ENCODE measurements at regions not wholly inside any gene's neighbourhood (a gene's known extent, or its start where the extent isn't known, plus 50 kb on each side); places are given as distances from the start of the nearest gene placed in this dataset.
A peak's percentile ranks its signal among the peaks of the same experiment; 100 is the strongest.

DNA sequence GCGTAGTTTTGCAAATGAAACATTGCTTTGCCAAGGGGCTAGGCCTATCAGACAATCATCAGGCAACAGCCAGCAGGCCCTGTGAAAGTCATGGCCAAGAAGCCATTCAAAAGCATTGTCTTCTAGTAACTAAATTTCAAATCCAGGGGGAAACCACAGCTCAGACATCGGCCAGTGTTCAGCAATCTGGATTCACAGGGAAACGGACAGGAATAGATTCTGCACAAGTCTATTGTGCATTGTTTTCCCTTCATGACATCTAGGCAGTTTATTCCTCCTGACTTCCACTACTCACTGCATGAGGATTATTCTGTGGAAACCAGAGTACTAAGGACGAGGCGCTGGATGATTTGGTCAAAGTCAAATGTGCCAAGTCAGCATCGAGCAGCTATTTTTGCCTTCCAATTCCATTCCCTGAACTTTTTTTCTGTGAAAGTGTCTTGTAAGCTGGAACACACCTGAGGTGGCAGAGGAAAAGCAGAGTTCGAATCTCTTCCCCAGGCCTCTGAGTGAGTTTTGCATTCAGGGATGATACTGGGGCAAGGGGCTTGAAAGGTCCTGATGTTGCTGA is 75.4 kb downstream of the VCPKMT start:
- no peak for DNase-seq

GRCh38 chr14:50041980-50042379 is 74.4 kb downstream of the VCPKMT start:
- no peak for DNase-seq

- no peak for DNase-seq
Observed at GRCh38 chr14:50044042-50044651, 72.2 kb downstream of the VCPKMT start.

DNA sequence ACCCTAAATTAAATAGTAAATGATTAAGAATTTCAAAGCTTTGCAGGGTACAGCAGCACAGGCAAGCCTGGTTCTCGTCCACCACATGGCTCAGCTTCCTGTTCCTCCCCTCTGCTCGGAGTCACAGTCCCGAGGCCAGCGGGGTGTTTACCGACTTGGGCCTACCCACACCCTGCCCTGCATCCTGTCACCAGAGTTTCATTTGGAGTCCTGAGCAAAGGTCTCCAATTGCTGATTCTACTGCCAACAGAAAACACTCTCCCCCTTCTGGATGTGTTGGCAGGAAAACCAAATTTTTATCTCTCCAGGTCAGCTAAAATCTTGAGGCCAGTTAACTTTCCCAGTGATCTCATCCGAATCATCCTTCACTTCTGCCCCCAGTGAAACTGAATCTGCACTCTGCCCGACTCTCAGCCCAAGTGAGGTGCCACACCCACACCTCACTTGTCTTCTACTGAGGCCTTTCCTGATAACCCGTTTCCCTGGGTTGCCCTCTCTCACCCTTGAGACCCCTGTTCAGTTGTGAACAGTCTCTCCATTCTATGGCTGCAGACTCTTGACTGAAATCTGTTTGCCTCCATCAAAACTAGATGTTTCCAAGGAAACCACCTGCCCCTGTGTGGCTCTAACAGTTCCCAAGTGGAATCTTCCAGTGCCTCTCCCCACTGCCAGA is 71.2 kb downstream of the VCPKMT start:
- DNase-seq: peak; percentile 88

DNA sequence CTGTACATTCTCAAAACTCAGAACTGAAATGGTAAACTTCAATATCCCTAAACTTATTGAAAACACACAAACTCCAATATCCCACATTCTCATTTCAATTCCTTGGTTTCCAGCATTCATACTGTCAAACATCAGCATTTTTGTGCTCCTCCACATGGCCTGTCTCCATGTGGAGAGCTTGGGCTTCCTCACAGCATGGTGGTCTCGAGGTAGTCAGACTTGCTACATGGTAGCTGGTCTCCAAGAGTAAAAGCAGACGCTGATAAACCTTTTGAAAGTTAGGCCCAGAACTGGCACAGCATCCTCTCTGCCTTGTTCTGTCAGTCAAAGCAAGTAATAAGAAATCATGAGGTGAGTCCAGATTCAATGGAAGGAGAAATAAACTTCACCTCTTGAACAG is 70.5 kb downstream of the VCPKMT start:
- no peak for DNase-seq

DNA sequence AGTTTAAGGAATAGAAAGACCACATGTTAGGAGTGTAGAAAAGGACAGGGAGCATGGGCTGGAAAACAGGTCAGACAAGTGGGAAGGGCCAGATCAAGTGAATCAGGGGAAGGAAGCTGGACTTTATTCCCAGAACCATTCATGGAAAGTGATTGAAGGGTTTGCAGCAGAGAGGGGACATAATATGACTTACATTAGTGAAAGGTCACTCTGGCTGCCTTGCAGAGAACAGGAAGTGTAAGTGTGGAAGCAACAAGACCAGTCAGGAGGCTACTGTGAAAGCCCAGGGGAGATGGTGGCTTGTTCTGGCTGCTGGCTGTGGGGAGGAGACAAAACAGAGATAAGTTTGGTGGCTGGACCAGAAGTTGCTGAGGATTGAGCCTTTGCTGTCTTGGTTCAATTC is 69.1 kb downstream of the VCPKMT start:
- DNase-seq: no peak

DNA sequence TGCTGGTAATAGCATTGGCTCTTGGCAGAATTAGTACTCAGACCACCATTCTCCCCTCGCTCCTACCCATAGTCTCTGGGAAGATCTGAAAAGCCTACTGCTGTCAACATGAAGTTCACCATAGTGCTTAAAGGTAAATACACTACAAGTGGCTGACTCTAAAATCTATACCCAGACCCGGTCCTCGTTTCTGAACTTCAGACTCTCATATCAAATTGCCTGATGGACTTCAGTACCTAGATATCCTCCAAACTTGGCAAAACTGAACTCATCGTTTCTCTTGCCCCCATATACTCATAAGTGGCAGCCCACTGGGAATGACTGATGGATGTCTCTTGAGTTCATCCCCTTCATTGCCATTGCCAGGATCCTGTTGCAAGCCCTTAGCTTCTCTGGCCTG is 67.3 kb downstream of the VCPKMT start:
- DNase-seq: no peak

- no peak for DNase-seq
Observed at GRCh38 chr14:50049703-50050570, 66.4 kb downstream of the VCPKMT start.

DNA sequence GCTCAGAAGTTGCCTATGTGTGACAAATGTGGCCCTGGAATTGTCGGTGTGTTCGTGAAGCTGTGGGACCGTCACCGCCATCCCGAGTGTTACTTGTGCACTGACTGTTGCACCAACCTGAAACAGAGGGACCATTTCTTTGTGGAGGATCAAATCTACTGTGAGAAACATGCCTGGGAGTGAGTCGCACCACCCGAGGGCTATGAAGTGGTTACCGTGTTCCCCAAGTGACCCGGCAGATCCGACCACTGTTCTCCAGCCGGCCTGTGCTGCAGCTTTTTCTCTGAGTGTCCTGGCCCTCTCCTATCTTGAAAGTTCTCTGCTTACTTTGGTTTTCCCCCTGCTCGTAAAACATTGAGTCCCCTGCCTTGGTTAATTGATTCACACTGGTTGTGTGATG is 65.3 kb downstream of the VCPKMT start:
- DNase-seq: no peak

- no peak for DNase-seq
Observed at GRCh38 chr14:50051706-50052105, 64.7 kb downstream of the VCPKMT start.

- DNase-seq: no peak
Observed at GRCh38 chr14:50052517-50052916, 63.9 kb downstream of the VCPKMT start.

DNA sequence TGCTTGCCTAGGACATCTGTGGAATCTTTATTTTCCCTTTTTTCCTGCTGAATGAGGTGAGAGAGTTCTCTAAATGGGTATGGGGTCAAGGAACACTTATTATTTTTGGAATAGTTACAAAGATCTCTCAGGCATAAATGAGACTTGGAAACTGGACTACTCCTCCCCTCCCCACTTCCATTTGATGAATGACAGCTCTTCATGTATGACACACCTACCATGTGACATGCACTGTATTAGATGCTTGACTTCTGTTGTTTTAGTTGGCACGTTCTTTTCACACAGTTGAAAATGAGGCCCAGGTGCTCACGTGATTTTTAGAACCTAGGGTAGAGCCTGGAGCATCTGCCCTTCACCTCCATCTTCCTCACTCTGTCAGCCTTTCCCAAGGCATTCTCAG is 62.4 kb downstream of the VCPKMT start:
- peak; percentile 9 for DNase-seq

DNA sequence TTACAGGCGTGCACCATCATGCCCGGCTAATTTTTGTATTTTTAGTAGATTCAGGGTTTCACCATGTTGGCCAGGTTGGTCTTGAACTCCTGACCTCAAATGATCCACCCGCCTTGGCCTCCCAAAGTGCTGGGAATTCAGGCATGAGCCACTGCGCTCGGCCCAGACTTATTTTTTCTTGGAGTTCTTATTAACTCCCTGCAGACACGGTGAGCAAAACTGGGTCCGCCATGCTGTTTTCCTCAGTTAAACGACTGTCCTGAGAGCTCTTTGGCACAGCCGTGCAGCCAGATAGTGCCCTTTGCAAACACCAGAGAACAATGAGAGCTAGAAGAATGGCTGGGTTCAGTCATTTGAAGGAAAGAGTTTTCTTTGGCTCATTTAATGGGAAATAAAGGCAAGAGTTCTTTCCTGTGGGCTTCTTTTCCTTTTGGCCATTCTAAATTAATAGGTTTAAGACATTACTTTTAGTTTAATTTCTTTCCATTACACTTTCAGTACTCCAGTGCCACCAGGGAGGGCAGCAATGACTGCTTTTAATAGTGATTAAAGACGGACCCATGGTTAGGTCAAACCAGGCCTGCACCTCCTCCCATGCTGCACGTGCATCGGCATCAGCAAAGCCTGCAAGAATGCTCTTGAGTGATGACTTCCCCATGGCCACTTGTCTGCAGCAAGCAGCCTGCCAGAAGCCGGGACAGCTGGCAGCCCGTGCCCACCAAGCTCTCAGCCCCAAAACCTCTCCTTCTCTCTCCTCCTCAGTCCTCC is 60.7 kb downstream of the VCPKMT start:
- DNase-seq: peak; percentile 61

DNA sequence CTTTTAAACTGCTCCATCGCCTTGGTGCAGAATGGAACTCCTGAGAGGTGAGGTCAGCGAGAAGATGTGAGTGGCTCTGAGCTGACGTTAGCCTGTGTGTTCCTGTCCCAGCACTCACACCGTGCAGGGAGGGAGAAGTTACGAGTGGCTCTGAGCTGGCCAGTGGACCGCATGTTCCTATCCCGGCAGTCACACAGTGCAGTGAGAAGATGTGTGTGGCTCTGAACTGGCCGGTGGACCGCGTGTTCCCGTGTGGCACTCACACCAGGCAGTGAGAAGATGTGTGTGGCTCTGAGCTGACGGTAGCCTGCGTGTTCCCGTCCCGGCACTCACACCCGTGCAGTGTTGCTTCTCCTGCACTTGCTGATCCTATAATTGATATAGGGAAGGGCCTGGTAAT is 59.9 kb downstream of the VCPKMT start:
- peak; percentile 28 for DNase-seq

DNA sequence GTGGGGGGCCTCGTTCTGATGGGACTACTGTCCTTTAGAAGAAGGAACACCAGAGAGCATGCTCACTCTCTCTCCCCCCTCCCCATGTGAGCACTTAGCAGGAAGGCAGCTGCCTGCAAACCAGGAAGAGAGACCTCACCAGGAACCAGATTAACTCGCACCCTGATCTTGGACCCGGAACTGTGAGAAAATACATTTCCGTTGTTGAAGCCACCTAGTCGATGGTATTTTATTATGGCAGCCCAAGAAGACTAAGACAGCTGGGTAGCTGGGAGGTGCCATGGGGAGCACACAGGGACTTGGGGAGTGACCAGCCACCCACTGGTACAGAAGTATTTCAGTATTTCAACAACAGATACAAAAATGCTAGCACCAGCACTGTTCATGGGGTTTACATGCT is 59.0 kb downstream of the VCPKMT start:
- peak; percentile 42 for DNase-seq

GRCh38 chr14:50058113-50058512 is 58.3 kb downstream of the VCPKMT start:
- DNase-seq: no peak
